OCI-LY1 (cell line): ENCODE measurements at regions not wholly inside any gene's neighbourhood (a gene's known extent, or its start where the extent isn't known, plus 50 kb on each side); places are given as distances from the start of the nearest gene placed in this dataset.
"Not testable (repeated sequence)": the region's sequence is repeated elsewhere in the genome, so short reads cannot be mapped to it uniquely, and the experiment has no call there.

Experiments used
- H2AFZ ChIP-seq: fragments of 200-600 bp; sonication (generic), shearing (Covaris generic); 2 replicates; pipeline ENCODE4 v1.6.0; 2014; ENCODE audit warnings: antibody characterized with exemption, mild to moderate bottlenecking, low read length
- H3F3A ChIP-seq: fragments of 200-600 bp; sonication (generic), shearing (Covaris generic); 2 replicates; pipeline ENCODE4 v1.6.0; 2014; ENCODE audit warnings: mild to moderate bottlenecking, antibody characterized with exemption, low read length, moderate library complexity; ENCODE audit not compliant: insufficient read depth
- H3K27ac ChIP-seq: fragments of 200-600 bp; sonication (generic); 2 replicates; pipeline ENCODE4 v1.5.1; 2014; ENCODE audit warnings: low read length, mixed run types, mild to moderate bottlenecking, low read depth; ENCODE audit not compliant: poor library complexity, severe bottlenecking
- H3K27me3 ChIP-seq: fragments of 200-600 bp; sonication (generic); 2 replicates; pipeline ENCODE4 v1.6.0; 2014; ENCODE audit warnings: antibody characterized with exemption, mild to moderate bottlenecking, low read length, moderate library complexity; ENCODE audit not compliant: insufficient read depth
- H3K36me3 ChIP-seq: fragments of 200-600 bp; sonication (generic); 2 replicates; pipeline ENCODE4 v1.6.1; 2014; ENCODE audit warnings: mild to moderate bottlenecking, antibody characterized with exemption, low read length, moderate library complexity, mixed read lengths; ENCODE audit not compliant: insufficient read depth
- H3K4me1 ChIP-seq: fragments of 200-600 bp; sonication (generic); 2 replicates; pipeline ENCODE4 v1.5.1; 2014; ENCODE audit warnings: mild to moderate bottlenecking, low read length, moderate library complexity; ENCODE audit not compliant: insufficient read depth, severe bottlenecking
- H3K4me2 ChIP-seq: fragments of 200-600 bp; sonication (generic), shearing (Covaris generic); 2 replicates; pipeline ENCODE4 v1.6.1; 2014; ENCODE audit warnings: low read length
- H3K4me3 ChIP-seq: fragments of 200-600 bp; sonication (generic); 2 replicates; pipeline ENCODE4 v1.5.1; 2014; ENCODE audit warnings: low read length, low read depth, mild to moderate bottlenecking, mixed read lengths; ENCODE audit not compliant: poor library complexity, severe bottlenecking
- H3K79me2 ChIP-seq: fragments of 200-600 bp; shearing (Covaris generic); 2 replicates; pipeline ENCODE4 v1.6.1; 2016; ENCODE audit warnings: mixed run types, low read length, mixed read lengths; ENCODE audit not compliant: insufficient read depth
- H3K9ac ChIP-seq: fragments of 200-600 bp; sonication (generic), shearing (Covaris generic); 2 replicates; pipeline ENCODE4 v1.6.1; 2014; ENCODE audit warnings: mild to moderate bottlenecking, low read length, mixed read lengths
- H3K9me2 ChIP-seq: fragments of 200-600 bp; sonication (generic), shearing (Covaris generic); 2 replicates; pipeline ENCODE4 v1.6.1; 2014; ENCODE audit warnings: low read depth, mild to moderate bottlenecking, low read length, mixed read lengths
- H3K9me3 ChIP-seq: fragments of 200-600 bp; shearing (Covaris generic); 2 replicates; pipeline ENCODE4 v1.6.1; 2014; ENCODE audit warnings: low read length, mixed read lengths
- H4K20me1 ChIP-seq: fragments of 200-600 bp; sonication (generic), shearing (Covaris generic); 2 replicates; pipeline ENCODE4 v1.6.0; 2016; ENCODE audit warnings: mild to moderate bottlenecking, low read length; ENCODE audit not compliant: insufficient read depth
- EZH2 ChIP-seq: fragments of 200-600 bp; sonication (generic), shearing (Covaris generic); IDR thresholded peaks from 2 replicates; pipeline ENCODE4 v1.8.0; 2017; ENCODE audit warnings: borderline replicate concordance, mixed run types, mild to moderate bottlenecking, antibody characterized with exemption, low read length, moderate library complexity, mixed read lengths
- TF ChIP-seq, protein P1 (sequence below): fragments of 200-600 bp; sonication (generic), shearing (Covaris generic); IDR thresholded peaks from 2 replicates; pipeline ENCODE4 v1.5.1; 2017; ENCODE audit warnings: mild to moderate bottlenecking, antibody characterized with exemption, low read length, moderate library complexity, mixed read lengths

DNA sequence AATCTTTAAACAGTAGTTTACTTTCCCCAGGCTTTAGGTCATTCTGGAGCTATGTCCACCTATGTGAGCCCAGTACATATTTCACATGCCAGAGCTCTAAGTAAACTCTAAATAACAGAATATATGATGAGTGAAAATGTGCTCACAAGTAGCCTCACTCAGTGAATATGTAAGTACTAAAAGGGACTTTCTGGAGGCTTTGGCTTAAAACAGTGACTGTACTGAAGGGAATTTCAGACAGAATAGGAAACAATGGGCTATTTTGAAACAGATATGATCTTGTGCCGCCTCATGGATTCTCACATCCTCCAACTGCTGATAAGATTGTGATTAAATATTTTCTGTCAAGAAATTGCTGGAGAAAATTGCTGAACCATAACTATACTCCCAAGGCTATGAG, 747.9 kb downstream of the SOCS6 start:
- Histone ChIP-seq H3K9me3 (no peaks in the 10 kb centered on the region), H3K79me2 (no peaks in the 10 kb centered on the region), H3K4me2 (no peak overlapping the region), H4K20me1 (no peaks in the 10 kb centered on the region), H3F3A (no peaks in the 10 kb centered on the region), H3K36me3 (no peaks in the 10 kb centered on the region), H3K27me3 (no peaks in the 10 kb centered on the region), H3K4me3 (no peak overlapping the region), H3K27ac (no peak overlapping the region), H3K9me2 (no peaks in the 10 kb centered on the region), H3K4me1 (no peaks in the 10 kb centered on the region), H2AFZ (no peak overlapping the region), H3K9ac (no peak overlapping the region)
- TF ChIP-seq, protein P1, sequence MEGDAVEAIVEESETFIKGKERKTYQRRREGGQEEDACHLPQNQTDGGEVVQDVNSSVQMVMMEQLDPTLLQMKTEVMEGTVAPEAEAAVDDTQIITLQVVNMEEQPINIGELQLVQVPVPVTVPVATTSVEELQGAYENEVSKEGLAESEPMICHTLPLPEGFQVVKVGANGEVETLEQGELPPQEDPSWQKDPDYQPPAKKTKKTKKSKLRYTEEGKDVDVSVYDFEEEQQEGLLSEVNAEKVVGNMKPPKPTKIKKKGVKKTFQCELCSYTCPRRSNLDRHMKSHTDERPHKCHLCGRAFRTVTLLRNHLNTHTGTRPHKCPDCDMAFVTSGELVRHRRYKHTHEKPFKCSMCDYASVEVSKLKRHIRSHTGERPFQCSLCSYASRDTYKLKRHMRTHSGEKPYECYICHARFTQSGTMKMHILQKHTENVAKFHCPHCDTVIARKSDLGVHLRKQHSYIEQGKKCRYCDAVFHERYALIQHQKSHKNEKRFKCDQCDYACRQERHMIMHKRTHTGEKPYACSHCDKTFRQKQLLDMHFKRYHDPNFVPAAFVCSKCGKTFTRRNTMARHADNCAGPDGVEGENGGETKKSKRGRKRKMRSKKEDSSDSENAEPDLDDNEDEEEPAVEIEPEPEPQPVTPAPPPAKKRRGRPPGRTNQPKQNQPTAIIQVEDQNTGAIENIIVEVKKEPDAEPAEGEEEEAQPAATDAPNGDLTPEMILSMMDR, result no peak
- no peak for TF ChIP-seq EZH2

DNA sequence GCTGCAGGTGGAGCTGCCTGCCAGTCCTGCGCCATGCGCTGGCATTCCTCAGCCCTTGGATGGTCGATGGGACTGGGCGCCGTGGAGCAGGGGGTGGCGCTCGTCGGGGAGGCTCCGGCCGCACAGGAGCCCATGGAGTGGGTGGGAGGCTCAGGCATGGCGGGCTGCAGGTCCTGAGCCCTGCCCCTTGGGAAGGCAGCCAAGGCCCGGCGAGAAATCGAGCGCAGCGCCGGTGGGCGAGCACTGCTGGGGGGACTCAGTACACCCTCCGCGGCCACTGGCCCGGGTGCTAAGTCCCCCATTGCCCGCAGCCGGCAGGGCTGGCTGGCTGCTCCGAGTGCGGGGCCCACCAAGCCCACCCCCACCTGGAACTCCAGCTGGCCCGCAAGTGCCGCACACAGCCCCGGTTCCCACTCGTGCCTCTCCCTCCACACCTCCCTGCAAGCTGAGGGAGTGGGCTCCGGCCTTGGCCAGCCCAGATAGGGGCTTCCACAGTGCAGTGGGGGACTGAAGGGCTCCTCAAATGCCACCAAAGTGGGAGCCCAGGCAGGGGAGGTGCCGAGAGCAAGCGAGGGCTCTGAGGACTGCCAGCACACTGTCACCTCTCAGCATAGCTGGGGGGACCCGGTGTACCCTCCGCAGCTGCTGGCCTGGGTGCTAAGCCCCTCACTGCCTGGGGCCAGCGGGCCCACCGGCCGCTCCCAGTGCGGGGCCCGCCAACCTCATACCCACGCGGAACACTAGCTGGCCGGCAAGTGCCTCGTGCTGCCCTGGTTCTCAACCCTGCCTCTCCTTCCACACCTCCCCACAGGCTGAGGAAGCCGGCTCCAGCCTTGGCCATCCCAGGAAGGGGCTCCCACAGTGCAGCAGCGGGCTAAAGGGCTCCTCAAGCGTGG, 742.7 kb downstream of the SOCS6 start:
- H3K4me3 ChIP-seq, H3K27ac ChIP-seq, H3K9me3 ChIP-seq, H3K9ac ChIP-seq, H3K4me1 ChIP-seq, H4K20me1 ChIP-seq, H3K4me2 ChIP-seq, H3K9me2 ChIP-seq, H3F3A ChIP-seq, H3K79me2 ChIP-seq, H3K27me3 ChIP-seq, H2AFZ ChIP-seq, H3K36me3 ChIP-seq: not testable (repeated sequence)

DNA sequence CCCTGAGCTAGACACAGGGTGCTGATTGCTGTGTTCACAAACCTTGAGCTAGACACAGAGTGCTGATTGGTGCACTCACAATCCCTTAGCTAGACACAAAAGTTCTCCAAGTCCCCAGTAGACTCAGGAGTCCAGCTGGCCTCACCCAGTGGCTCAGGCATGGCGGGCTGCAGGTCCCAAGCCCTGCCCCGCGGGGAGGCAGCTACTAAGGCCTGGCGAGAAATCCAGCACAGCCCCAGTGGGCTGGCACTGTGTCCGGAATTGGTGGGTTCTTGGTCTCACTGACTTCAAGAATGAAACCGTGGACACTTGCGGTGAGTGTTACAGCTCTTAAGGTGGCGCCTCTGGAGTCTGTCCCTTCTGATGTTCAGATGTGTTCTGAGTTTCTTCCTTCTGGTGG, 741.2 kb downstream of the SOCS6 start:
- not testable (repeated sequence) for H3K9me3 ChIP-seq, H3K27ac ChIP-seq, H2AFZ ChIP-seq, H3K9ac ChIP-seq, H3K27me3 ChIP-seq, H4K20me1 ChIP-seq, H3K36me3 ChIP-seq, H3K9me2 ChIP-seq, H3K4me1 ChIP-seq, H3K4me3 ChIP-seq, H3K4me2 ChIP-seq, H3K79me2 ChIP-seq, H3F3A ChIP-seq

DNA sequence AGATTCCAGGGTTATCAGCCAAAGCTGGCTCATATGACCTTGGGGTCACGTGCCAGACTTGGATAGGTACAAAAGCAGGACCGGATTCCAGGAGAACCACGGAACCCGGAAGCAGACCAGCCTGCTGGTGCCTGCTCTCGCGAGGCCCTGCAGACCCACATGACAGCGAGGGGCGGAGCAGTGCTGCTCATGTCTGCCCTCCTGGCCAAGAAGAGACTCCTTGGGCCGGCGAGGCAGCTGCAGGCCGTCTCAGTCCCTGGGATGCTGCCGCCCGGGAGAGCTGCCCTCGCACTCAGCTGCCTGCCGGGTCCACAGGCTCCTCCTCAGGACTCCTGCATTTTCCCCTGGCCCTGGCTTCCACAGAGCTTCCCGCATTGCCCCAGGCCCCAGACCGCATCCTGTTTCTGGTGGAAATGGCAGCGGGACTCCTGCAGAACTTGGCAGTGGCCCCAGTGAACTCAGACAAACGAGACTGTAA, 739.5 kb downstream of the SOCS6 start:
- Histone ChIP-seq H3K27me3 (no peaks in the 10 kb centered on the region), H3K79me2 (no peaks in the 10 kb centered on the region), H2AFZ (no peak overlapping the region), H3K9ac (no peak overlapping the region), H3K4me3 (no peak overlapping the region), H3K9me3 (no peaks in the 10 kb centered on the region), H3K4me2 (no peak overlapping the region), H3K36me3 (no peaks in the 10 kb centered on the region), H3F3A (no peaks in the 10 kb centered on the region), H3K4me1 (no peaks in the 10 kb centered on the region), H3K9me2 (no peaks in the 10 kb centered on the region), H4K20me1 (no peaks in the 10 kb centered on the region), H3K27ac (no peak overlapping the region)
- TF ChIP-seq EZH2, result no peak
- TF ChIP-seq, protein P1, result no peak
